H1 (cell line): ENCODE measurements at regions not wholly inside any gene's neighbourhood (a gene's known extent, or its start where the extent isn't known, plus 50 kb on each side); places are given as distances from the start of the nearest gene placed in this dataset.

ENCODE experiments used
- CTCF ChIA-PET: fragments of 300-600 bp; sonication (Branson Sonifier 250); formaldehyde crosslinking; loops from one replicate; lab custom pipeline; 2021; ENCODE audit not compliant: partially characterized antibody; lab: Charles Lee
- POLR2A ChIA-PET: fragments of 300-600 bp; sonication (Branson Sonifier 250); formaldehyde crosslinking; loops from one replicate; lab custom pipeline; 2021; ENCODE audit warnings: inconsistent platforms; ENCODE audit not compliant: partially characterized antibody; lab: Charles Lee
- DNase-seq, 2 experiments: peaks; one replicate each; pipeline versions ENCODE4 v3.0.0 to v3.0.0-alpha.2; 2010 to 2022; ENCODE audit warnings: low spot score in 2 of 2, low read depth in 1 of 2, mixed read lengths in 1 of 2
- FAIRE-seq: peaks from 2 replicates; lab custom pipeline; 2011; peaks lifted over from hg19 to GRCh38; lab: Jason Lieb, UNC
- H2AFZ ChIP-seq: 2 replicates; pipeline ENCODE4 v1.8.1; 2012; ENCODE audit warnings: low read length, inconsistent platforms
- H2AK5ac ChIP-seq: 2 replicates; pipeline ENCODE4 v1.6.1; 2013; ENCODE audit warnings: low read depth, low read length
- H2BK120ac ChIP-seq: replicated peaks from 2 replicates; pipeline ENCODE3; 2013; ENCODE audit warnings: low read depth, low read length, inconsistent platforms
- H2BK12ac ChIP-seq: 2 replicates; pipeline ENCODE4 v1.6.1; 2013; ENCODE audit warnings: low read depth, low read length
- H2BK15ac ChIP-seq: 2 replicates; pipeline ENCODE4 v1.6.1; 2013; ENCODE audit warnings: low read length
- H2BK20ac ChIP-seq: 2 replicates; pipeline ENCODE4 v1.6.1; 2013; ENCODE audit warnings: low read length
- H2BK5ac ChIP-seq: 2 replicates; pipeline ENCODE4 v1.6.1; 2013; ENCODE audit warnings: low read depth, low read length
- H3K14ac ChIP-seq: 2 replicates; pipeline ENCODE4 v1.6.1; 2013; ENCODE audit warnings: inconsistent platforms; ENCODE audit not compliant: insufficient read length
- H3K18ac ChIP-seq: 2 replicates; pipeline ENCODE4 v1.6.1; 2013; ENCODE audit warnings: low read length; ENCODE audit errors: extremely low read depth
- H3K23ac ChIP-seq: 2 replicates; pipeline ENCODE4 v1.6.1; 2013; ENCODE audit warnings: inconsistent platforms; ENCODE audit not compliant: insufficient read length
- H3K23me2 ChIP-seq: 2 replicates; pipeline ENCODE4 v1.6.1; 2013; ENCODE audit warnings: low read depth, low read length
- H3K27ac ChIP-seq: 2 replicates; pipeline ENCODE4 v1.6.1; 2011; ENCODE audit warnings: low read depth, low read length, inconsistent platforms
- H3K27me3 ChIP-seq, 4 experiments: replicated peaks in 1 of 4; 1 replicate in 1 of 4; 2 replicates in 3 of 4; pipeline versions ENCODE4 v1.6.1 to v1.8.1; 2011 to 2013; ENCODE audit warnings: low read length in 3 of 4, mild to moderate bottlenecking in 3 of 4, inconsistent platforms in 2 of 4, mixed read lengths in 2 of 4, moderate library complexity in 1 of 4; ENCODE audit not compliant: control insufficient read depth in 3 of 4, insufficient read depth in 3 of 4; ENCODE audit errors: extremely low read depth in 1 of 4
- H3K36me3 ChIP-seq, 4 experiments: 2 replicates each; pipeline versions ENCODE4 v1.6.1 to v1.8.1; 2011 to 2013; ENCODE audit warnings: mild to moderate bottlenecking in 4 of 4, low read length in 3 of 4, moderate library complexity in 2 of 4, control low read depth in 1 of 4, inconsistent platforms in 1 of 4; ENCODE audit not compliant: insufficient read depth in 4 of 4, control insufficient read depth in 2 of 4
- H3K4ac ChIP-seq: replicated peaks from 2 replicates; pipeline ENCODE3; 2013; ENCODE audit warnings: low read length, low read depth, mixed read lengths, inconsistent platforms; ENCODE audit not compliant: insufficient read length
- H3K4me1 ChIP-seq, 4 experiments: replicated peaks in 1 of 4; 1 replicate in 1 of 4; 2 replicates in 3 of 4; pipeline versions ENCODE4 v1.6.1 to v1.8.1; 2011 to 2013; ENCODE audit warnings: low read length in 3 of 4, inconsistent platforms in 2 of 4, mixed read lengths in 1 of 4; ENCODE audit not compliant: insufficient read depth in 4 of 4, control insufficient read depth in 3 of 4
- H3K4me2 ChIP-seq, 2 experiments: 2 replicates each; pipeline versions ENCODE4 v1.6.1 to v1.8.1; 2011 to 2013; ENCODE audit warnings: low read depth in 2 of 2, low read length in 2 of 2, control low read depth in 1 of 2, inconsistent platforms in 1 of 2, mild to moderate bottlenecking in 1 of 2; ENCODE audit not compliant: insufficient read depth in 1 of 2
- H3K4me3 ChIP-seq, 4 experiments: fragments of 200-600, 300-600 bp in 1 of 4; sonication (generic), shearing (Covaris generic), sonication (Bioruptor Twin) in 1 of 4; 2 replicates each; pipeline versions ENCODE4 v1.5.1 to v1.8.1; 2011 to 2016; ENCODE audit warnings: low read length in 4 of 4, low read depth in 3 of 4, control low read depth in 2 of 4, inconsistent platforms in 2 of 4, mild to moderate bottlenecking in 2 of 4, mixed read lengths in 1 of 4, moderate library complexity in 1 of 4; ENCODE audit not compliant: insufficient read depth in 2 of 4; ENCODE audit errors: extremely low read depth in 1 of 4
- H3K56ac ChIP-seq: replicated peaks from 2 replicates; pipeline ENCODE3; 2013; ENCODE audit warnings: low read depth, mild to moderate bottlenecking, mixed read lengths, low read length, inconsistent platforms; ENCODE audit not compliant: insufficient read length
- H3K79me1 ChIP-seq: 2 replicates; pipeline ENCODE4 v1.6.1; 2013; ENCODE audit warnings: low read depth, low read length, control low read depth
- H3K79me2 ChIP-seq, 2 experiments: 2 replicates each; pipeline versions ENCODE4 v1.6.1 to v1.8.1; 2012 to 2013; ENCODE audit warnings: low read length in 2 of 2, mild to moderate bottlenecking in 2 of 2, inconsistent platforms in 1 of 2; ENCODE audit not compliant: insufficient read depth in 2 of 2, control insufficient read depth in 1 of 2
- H3K9ac ChIP-seq, 4 experiments: replicated peaks in 1 of 4; 1 replicate in 1 of 4; 2 replicates in 3 of 4; pipeline versions ENCODE4 v1.6.1 to v1.8.1; 2011 to 2013; ENCODE audit warnings: low read depth in 3 of 4, low read length in 3 of 4, control low read depth in 2 of 4, mild to moderate bottlenecking in 2 of 4, moderate library complexity in 2 of 4, inconsistent platforms in 1 of 4; ENCODE audit errors: extremely low read depth in 1 of 4
- H3K9me3 ChIP-seq, 2 experiments: 2 replicates each; pipeline versions ENCODE4 v1.6.1 to v1.8.1; 2012 to 2013; ENCODE audit warnings: mild to moderate bottlenecking in 2 of 2, moderate library complexity in 2 of 2, control low read depth in 1 of 2, inconsistent platforms in 1 of 2, low read depth in 1 of 2, low read length in 1 of 2, mixed read lengths in 1 of 2; ENCODE audit not compliant: insufficient read depth in 2 of 2
- H4K20me1 ChIP-seq, 2 experiments: replicated peaks in 1 of 2; 2 replicates each; pipeline versions ENCODE3 to v1.8.1; 2011 to 2013; ENCODE audit warnings: inconsistent platforms in 2 of 2, low read length in 2 of 2, mild to moderate bottlenecking in 1 of 2; ENCODE audit not compliant: insufficient read depth in 2 of 2, control insufficient read depth in 1 of 2
- H4K5ac ChIP-seq: 2 replicates; pipeline ENCODE4 v1.6.1; 2013; ENCODE audit warnings: low read length, low read depth, mixed read lengths, inconsistent platforms; ENCODE audit not compliant: insufficient read length
- H4K8ac ChIP-seq: 2 replicates; pipeline ENCODE4 v1.8.0; 2013; ENCODE audit warnings: mild to moderate bottlenecking, moderate library complexity, low read length, inconsistent platforms; ENCODE audit not compliant: insufficient read depth; ENCODE audit errors: extremely low read depth
- H4K91ac ChIP-seq: replicated peaks from 2 replicates; pipeline ENCODE3; 2013; ENCODE audit warnings: low read length, mixed read lengths, inconsistent platforms; ENCODE audit not compliant: insufficient read length
- ASH2L ChIP-seq: fragments of 200-600, 300-600 bp; sonication (generic); IDR thresholded peaks from one replicate; pipeline ENCODE4 v1.7.1; 2017; ENCODE audit warnings: low read length
- CBX8 ChIP-seq: fragments of 300-800, 300-1000 bp; sonication (generic); IDR thresholded peaks from 2 replicates; pipeline ENCODE4 v1.7.1; 2016; ENCODE audit warnings: low read depth, low read length, borderline replicate concordance
- EP300 ChIP-seq, 2 experiments: IDR thresholded peaks; 1 replicate in 1 of 2; 2 replicates in 1 of 2; pipeline ENCODE4 v1.6.1; 2011 to 2012; ENCODE audit warnings: low read depth in 2 of 2, low read length in 2 of 2, mild to moderate bottlenecking in 2 of 2, borderline replicate concordance in 1 of 2, inconsistent platforms in 1 of 2, moderate library complexity in 1 of 2
- FOSL1 ChIP-seq: IDR thresholded peaks from 2 replicates; pipeline ENCODE4 v1.6.1; 2011; ENCODE audit warnings: mild to moderate bottlenecking, low read depth, low read length, moderate library complexity; ENCODE audit not compliant: insufficient read depth
- GABPA ChIP-seq: IDR thresholded peaks from 2 replicates; pipeline ENCODE4 v1.6.1; 2011; ENCODE audit warnings: mild to moderate bottlenecking, low read length, moderate library complexity, borderline replicate concordance; ENCODE audit not compliant: insufficient read depth
- MAFK ChIP-seq: IDR thresholded peaks from 2 replicates; pipeline ENCODE4 v1.6.1; 2012; ENCODE audit warnings: low read depth, mild to moderate bottlenecking, improper control_type of control experiment, low read length
- NRF1 ChIP-seq: IDR thresholded peaks from 2 replicates; pipeline ENCODE4 v1.6.1; 2011; ENCODE audit warnings: mild to moderate bottlenecking, low read depth, low read length, improper control_type of control experiment
- POLR2A ChIP-seq, 2 experiments: IDR thresholded peaks; 1 replicate in 1 of 2; 2 replicates in 1 of 2; pipeline ENCODE4 v1.6.1; 2011; ENCODE audit warnings: low read depth in 2 of 2, low read length in 2 of 2, mild to moderate bottlenecking in 2 of 2; ENCODE audit errors: control extremely low read depth in 1 of 2
- POLR2AphosphoS5 ChIP-seq: IDR thresholded peaks from 2 replicates; pipeline ENCODE4 v1.6.1; 2011; ENCODE audit warnings: low read depth, low read length
- RBBP5 ChIP-seq: IDR thresholded peaks from 2 replicates; pipeline ENCODE4 v1.7.1; 2012; ENCODE audit warnings: low read depth, mild to moderate bottlenecking, inconsistent platforms, low read length, moderate library complexity, borderline replicate concordance
- RXRA ChIP-seq: IDR thresholded peaks from 2 replicates; pipeline ENCODE4 v1.6.1; 2011; ENCODE audit warnings: low read depth, mild to moderate bottlenecking, low read length, moderate library complexity; ENCODE audit not compliant: insufficient read depth
- SIRT6 ChIP-seq: IDR thresholded peaks from one replicate; pipeline ENCODE4 v1.7.1; 2012; ENCODE audit warnings: low read length, inconsistent platforms
- SIX5 ChIP-seq: IDR thresholded peaks from 2 replicates; pipeline ENCODE4 v1.6.1; 2011; ENCODE audit warnings: mild to moderate bottlenecking, low read depth, low read length
- SP2 ChIP-seq: IDR thresholded peaks from 2 replicates; pipeline ENCODE4 v1.6.1; 2012; ENCODE audit warnings: mild to moderate bottlenecking, low read length, inconsistent platforms
- TBP ChIP-seq: IDR thresholded peaks from 2 replicates; pipeline ENCODE4 v1.6.1; 2011; ENCODE audit warnings: low read depth, low read length, improper control_type of control experiment
- TEAD4 ChIP-seq: IDR thresholded peaks from 2 replicates; pipeline ENCODE4 v1.6.1; 2012; ENCODE audit warnings: low read depth, low read length, inconsistent platforms, mixed read lengths
- WGBS, 2 experiments: shearing (Covaris generic) in 1 of 2; methylation state at CpG; one replicate each; pipeline versions ENCODE4 v1.1.6 to v1.1.7; 2013 to 2015; ENCODE audit warnings: low lambda C conversion rate in 2 of 2, mixed read lengths in 2 of 2, inconsistent platforms in 1 of 2, low coverage in 1 of 2, missing lambda C conversion rate in 1 of 2; ENCODE audit not compliant: insufficient replicate concordance in 2 of 2, insufficient coverage in 1 of 2, insufficient read length in 1 of 2; ENCODE audit errors: extremely low coverage in 1 of 2, missing lambda C conversion rate in 1 of 2; 5-methylcytosine and 5-hydroxymethylcytosine counted together

DNA sequence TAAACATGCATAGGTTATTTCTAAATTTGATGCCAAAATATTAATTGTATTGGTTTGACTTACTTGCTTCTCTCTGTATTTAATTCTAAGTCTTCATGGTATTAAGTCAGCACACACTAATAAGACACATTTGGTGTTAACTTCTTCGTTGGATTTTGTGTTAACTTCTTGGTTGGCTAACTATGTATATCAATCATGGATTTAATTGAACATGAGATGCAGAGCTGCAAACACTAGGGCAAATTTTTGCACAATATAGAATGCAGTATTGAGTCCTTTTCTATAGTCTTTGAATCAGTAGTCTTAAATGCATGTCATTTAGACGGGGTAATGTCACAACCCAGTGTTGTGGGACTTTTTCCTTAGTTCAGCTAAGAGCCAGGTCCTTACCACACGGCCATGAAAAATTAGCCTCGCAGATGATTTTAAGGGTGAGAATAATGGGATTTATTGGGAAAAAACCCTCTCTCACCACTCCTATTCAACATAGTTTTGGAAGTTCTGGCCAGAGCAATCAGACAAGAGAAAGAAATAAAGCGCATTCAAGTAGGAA, 142.9 kb upstream of the TRIM24 start:
- no peak overlapping the region for H2BK120ac ChIP-seq
- H3K27ac ChIP-seq: no peak overlapping the region
- no peaks in the 10 kb centered on the region for H3K27me3 ChIP-seq
- no peaks in the 10 kb centered on the region for H3K23me2 ChIP-seq
- POLR2A ChIA-PET: no interaction called here
- no peak overlapping the region for H3K14ac ChIP-seq
- H3K56ac ChIP-seq: no peak overlapping the region
- no peak overlapping the region for H2AK5ac ChIP-seq
- CTCF ChIA-PET: no interaction called here
- no peak overlapping the region for H2BK20ac ChIP-seq
- H3K4ac ChIP-seq: no peak overlapping the region
- DNase-seq (no peak), FAIRE-seq (no peak)
- H3K4me1 ChIP-seq: peaks cover 0 to 2% (median 0%) of the 10 kb centered on the region in 4 experiments; a peak in 2 of 7 replicates
- no peaks in the 10 kb centered on the region for H3K36me3 ChIP-seq
- no peak overlapping the region for H3K9ac ChIP-seq
- H4K91ac ChIP-seq: no peak overlapping the region
- no peak overlapping the region for H4K8ac ChIP-seq
- no peaks in the 10 kb centered on the region for H3K9me3 ChIP-seq
- no peak overlapping the region for H3K4me3 ChIP-seq
- no peaks in the 10 kb centered on the region for H3K79me1 ChIP-seq
- no peak overlapping the region for H4K5ac ChIP-seq
- no peak overlapping the region for H2BK12ac ChIP-seq
- no peak overlapping the region for H3K18ac ChIP-seq
- WGBS, 2 experiments: 89% methylated on average over 5 of the region's 5 CpGs; no CpG with 5 or more reads in 1 of the 2 experiments
- H2BK15ac ChIP-seq: no peak overlapping the region
- no peak overlapping the region for H3K4me2 ChIP-seq
- H3K79me2 ChIP-seq: no peaks in the 10 kb centered on the region
- H3K23ac ChIP-seq: no peak overlapping the region
- H2AFZ ChIP-seq: no peak overlapping the region
- H4K20me1 ChIP-seq: no peaks in the 10 kb centered on the region
- no peak overlapping the region for H2BK5ac ChIP-seq
- TF ChIP-seq GABPA (no peak), TBP (no peak), RXRA (no peak), SIRT6 (no peak), POLR2AphosphoS5 (no peak), EP300 (IDR thresholded peaks at IDR 0.05; ENCODE audit: borderline replicate concordance in 1 of 2, low read depth in 2 of 2, low read length in 2 of 2) (no peak), FOSL1 (no peak), ASH2L (no peak), SP2 (no peak), NRF1 (no peak), CBX8 (no peak), RBBP5 (no peak), SIX5 (no peak), MAFK (no peak), TEAD4 (no peak), POLR2A (IDR thresholded peaks at IDR 0.05; ENCODE audit: control extremely low read depth in 1 of 2, low read depth in 2 of 2, low read length in 2 of 2) (no peak)
